WTC11 (cell line): ENCODE measurements at regions not wholly inside any gene's neighbourhood (a gene's known extent, or its start where the extent isn't known, plus 50 kb on each side); places are given as distances from the start of the nearest gene placed in this dataset.

ENCODE experiments used
- ATAC-seq: fragments of 200-7000 bp; cut with Tn5 transposase; 2 replicates; pipeline ENCODE4 v1.10.0; 2021; ENCODE audit warnings: mild to moderate bottlenecking, moderate library complexity
- CTCF ChIA-PET: fragments of 300-600 bp; sonication (Branson Sonifier 250); formaldehyde crosslinking; loops from one replicate; lab custom pipeline; 2021; ENCODE audit warnings: antibody characterized with exemption; lab: Charles Lee
- POLR2A ChIA-PET: fragments of 350-600 bp; sonication (Branson Sonifier 250); formaldehyde crosslinking; loops from one replicate; lab custom pipeline; 2021; ENCODE audit warnings: antibody characterized with exemption; lab: Charles Lee
- DNase-seq: peaks from one replicate; pipeline ENCODE4 v3.0.0; 2021; ENCODE audit warnings: low spot score
- H3K27ac Mint-ChIP-seq: 2 replicates; pipeline ENCODE4 v1.8.0; 2021; ENCODE audit warnings: mixed read lengths
- H3K27me3 Mint-ChIP-seq: 2 replicates; pipeline ENCODE4 v1.8.0; 2021; ENCODE audit warnings: low read depth, mild to moderate bottlenecking, moderate library complexity, mixed read lengths
- H3K36me3 Mint-ChIP-seq: 2 replicates; pipeline ENCODE4 v1.8.0; 2021; ENCODE audit warnings: mixed read lengths
- H3K4me1 Mint-ChIP-seq: 2 replicates; pipeline ENCODE4 v1.8.0; 2022; ENCODE audit warnings: mixed read lengths
- H3K4me3 Mint-ChIP-seq: 2 replicates; pipeline ENCODE4 v1.8.0; 2021; ENCODE audit warnings: mild to moderate bottlenecking, moderate library complexity, mixed read lengths
- H3K9me3 Mint-ChIP-seq: 2 replicates; pipeline ENCODE4 v1.8.0; 2021; ENCODE audit warnings: mixed read lengths
- AFF4 ChIP-seq: sonication (generic); formaldehyde crosslinking; IDR thresholded peaks from 2 replicates; pipeline ENCODE4 v1.8.1; 2023; ENCODE audit warnings: mild to moderate bottlenecking, missing genetic modification reagents, borderline replicate concordance
- CDX4 ChIP-seq: fragments of 250-450 bp; sonication (Bioruptor Pico); IDR thresholded peaks from 2 replicates; pipeline ENCODE4 v1.9.0; 2021; ENCODE audit warnings: moderate library complexity, mild to moderate bottlenecking, inconsistent platforms, borderline replicate concordance
- CTCF ChIP-seq: fragments of 200-600 bp; IDR thresholded peaks from 2 replicates; pipeline ENCODE4 v1.8.0; 2022; ENCODE audit warnings: antibody characterized with exemption
- E2F4 ChIP-seq: sonication (generic); formaldehyde crosslinking; IDR thresholded peaks from 2 replicates; pipeline ENCODE4 v1.8.1; 2022; ENCODE audit warnings: low read depth, mild to moderate bottlenecking, moderate library complexity, missing genetic modification reagents, borderline replicate concordance
- E2F5 ChIP-seq: sonication (generic); formaldehyde crosslinking; IDR thresholded peaks from 2 replicates; pipeline ENCODE4 v1.8.1; 2022; ENCODE audit warnings: mild to moderate bottlenecking, moderate library complexity, missing genetic modification reagents
- GTF2I ChIP-seq: fragments of 250-450 bp; sonication (Bioruptor Pico); conservative IDR thresholded peaks from 2 replicates; pipeline ENCODE4 v1.4.0; 2021; ENCODE audit warnings: mild to moderate bottlenecking
- IRF1 ChIP-seq: sonication (generic); formaldehyde crosslinking; IDR thresholded peaks from 2 replicates; pipeline ENCODE4 v1.8.0; 2023; ENCODE audit warnings: missing genetic modification reagents
- JUN ChIP-seq: sonication (generic); formaldehyde crosslinking; IDR thresholded peaks from 2 replicates; pipeline ENCODE4 v1.8.0; 2023; ENCODE audit warnings: mild to moderate bottlenecking, missing genetic modification reagents
- NFE2L1 ChIP-seq: sonication (generic); formaldehyde crosslinking; IDR thresholded peaks from 2 replicates; pipeline ENCODE4 v1.8.1; 2023; ENCODE audit warnings: missing genetic modification reagents
- NFYB ChIP-seq: sonication (generic); formaldehyde crosslinking; conservative IDR thresholded peaks from 2 replicates; pipeline ENCODE4 v1.8.0; 2022; ENCODE audit warnings: low read depth, missing genetic modification reagents
- RELA ChIP-seq: sonication (generic); formaldehyde crosslinking; IDR thresholded peaks from 2 replicates; pipeline ENCODE4 v1.8.1; 2022; ENCODE audit warnings: missing genetic modification reagents, mild to moderate bottlenecking, borderline replicate concordance
- RORB ChIP-seq: fragments of 250-450 bp; sonication (Bioruptor Pico); IDR thresholded peaks from 2 replicates; pipeline ENCODE4 v1.9.0; 2021; ENCODE audit warnings: mild to moderate bottlenecking
- SMAD4 ChIP-seq: sonication (generic); formaldehyde crosslinking; IDR thresholded peaks from 2 replicates; pipeline ENCODE4 v1.8.0; 2022; ENCODE audit warnings: mild to moderate bottlenecking, missing genetic modification reagents
- TCF7 ChIP-seq: sonication (generic); formaldehyde crosslinking; IDR thresholded peaks from 2 replicates; pipeline ENCODE4 v1.8.0; 2022; ENCODE audit warnings: mild to moderate bottlenecking, low read depth, missing genetic modification reagents, moderate library complexity
- ZNF263 ChIP-seq: sonication (generic); formaldehyde crosslinking; IDR thresholded peaks from 2 replicates; pipeline ENCODE4 v1.8.1; 2022; ENCODE audit warnings: low read depth, mild to moderate bottlenecking, moderate library complexity, missing genetic modification reagents
- ZNF281 ChIP-seq: sonication (generic); formaldehyde crosslinking; IDR thresholded peaks from 2 replicates; pipeline ENCODE4 v1.8.0; 2023; ENCODE audit warnings: mild to moderate bottlenecking, missing genetic modification reagents
- ZNF396 ChIP-seq: fragments of 250-450 bp; sonication (Bioruptor Pico); IDR thresholded peaks from 2 replicates; pipeline ENCODE4 v1.8.0; 2021; ENCODE audit warnings: mild to moderate bottlenecking, moderate library complexity, borderline replicate concordance
- ZNF671 ChIP-seq: fragments of 250-450 bp; sonication (Bioruptor Pico); IDR thresholded peaks from 2 replicates; pipeline ENCODE4 v1.8.0; 2021; ENCODE audit warnings: mild to moderate bottlenecking
- ZSCAN18 ChIP-seq: fragments of 250-450 bp; sonication (Bioruptor Pico); IDR thresholded peaks from 2 replicates; pipeline ENCODE4 v2.1.2; 2022; ENCODE audit warnings: mild to moderate bottlenecking, moderate library complexity

- DNase-seq (no peak), ATAC-seq (no peak)
- no peaks in the 10 kb centered on the region for H3K27me3 Mint-ChIP-seq
- ChIA-PET CTCF (interaction anchor here (0.7 to 1.3 kb wide), 2 partner anchors 51 to 510 kb away, joined by 3 to 5 read pairs; no protein-coding TSS in a partner anchor), POLR2A (no interaction called here)
- H3K36me3 Mint-ChIP-seq: no peaks in the 10 kb centered on the region
- TF ChIP-seq TCF7 (no peak), ZNF281 (CRISPR knock-in tag) (no peak), AFF4 (no peak), ZNF263 (CRISPR knock-in tag) (no peak), SMAD4 (no peak), NFE2L1 (CRISPR knock-in tag) (no peak), JUN (CRISPR knock-in tag) (no peak), RORB (CRISPR knock-in tag) (no peak), ZSCAN18 (no peak), ZNF396 (CRISPR knock-in tag) (no peak), NFYB (CRISPR knock-in tag) (no peak), ZNF671 (CRISPR knock-in tag) (no peak)
- no peaks in the 10 kb centered on the region for H3K9me3 Mint-ChIP-seq
- no peak overlapping the region for H3K27ac Mint-ChIP-seq
- no peak overlapping the region for H3K4me3 Mint-ChIP-seq
- peaks cover 14% of the 10 kb centered on the region for H3K4me1 Mint-ChIP-seq
Measured at GRCh38 chr6:105482921-105483320, 80.0 kb upstream of the PREP start.

- H3K27me3 Mint-ChIP-seq: no peaks in the 10 kb centered on the region
- ATAC-seq: no peak
- no peak overlapping the region for H3K4me3 Mint-ChIP-seq
- peaks cover 8% of the 10 kb centered on the region for H3K4me1 Mint-ChIP-seq
- H3K36me3 Mint-ChIP-seq: no peaks in the 10 kb centered on the region
- H3K27ac Mint-ChIP-seq: no peak overlapping the region
- DNase-seq: no peak
- no peaks in the 10 kb centered on the region for H3K9me3 Mint-ChIP-seq
- POLR2A ChIA-PET: no interaction called here
- CTCF ChIA-PET: interaction anchor here (0.7 to 1.3 kb wide), 2 partner anchors 51 to 510 kb away, joined by 3 to 5 read pairs; no protein-coding TSS in a partner anchor
- TF ChIP-seq CDX4 (no peak), CTCF (no peak), RELA (CRISPR knock-in tag) (no peak), GTF2I (no peak), E2F4 (CRISPR knock-in tag) (no peak), NFE2L1 (CRISPR knock-in tag) (no peak), E2F5 (CRISPR knock-in tag) (no peak), IRF1 (CRISPR knock-in tag) (no peak)
Measured at GRCh38 chr6:105482227-105482844, 79.5 kb upstream of the PREP start.
